ENCODE measurements at regions not wholly inside any gene's neighbourhood (a gene's known extent, or its start where the extent isn't known, plus 50 kb on each side); places are given as distances from the start of the nearest gene placed in this dataset.
A peak's percentile ranks its signal among the peaks of the same experiment; 100 is the strongest.

GRCh38 chr13:30112602-30113435 is 194.5 kb downstream of the KATNAL1 start:
- ChIA-PET POLR2A (no interaction called here), CTCF (interaction anchor here (0.6 to 6.1 kb wide), 34 partner anchors 8 to 605 kb away, joined by 3 to 103 read pairs (median 4); partner anchors contain the start of gene UBL3)
- peak; percentile 99 for TF ChIP-seq CTCF (IDR thresholded peaks at IDR 0.05; ENCODE audit: insufficient read depth, low read depth, low read length)
- no peaks in the 10 kb centered on the region for H3K27me3 ChIP-seq (ENCODE audit: control insufficient read depth, insufficient read depth, low read length)
- H3K4me3 ChIP-seq (ENCODE audit: low read depth, low read length): no peak overlapping the region
- DNase-seq (ENCODE audit: low read depth): peak; percentile 84
- no peaks in the 10 kb centered on the region; the same call in 1 of the 2 replicates for H3K36me3 ChIP-seq (ENCODE audit: control insufficient read depth, insufficient read depth, low read length)

GRCh38 chr13:30111810-30112209 is 195.5 kb downstream of the KATNAL1 start:
- Histone ChIP-seq H3K4me3 (ENCODE audit: low read depth, low read length) (no peak overlapping the region), H3K27me3 (ENCODE audit: control insufficient read depth, insufficient read depth, low read length) (no peaks in the 10 kb centered on the region), H3K36me3 (ENCODE audit: control insufficient read depth, insufficient read depth, low read length) (no peaks in the 10 kb centered on the region; the same call in 1 of the 2 replicates)
- TF ChIP-seq CTCF (IDR thresholded peaks at IDR 0.05; ENCODE audit: insufficient read depth, low read depth, low read length): peak; percentile 36
- CTCF ChIA-PET: interaction anchor here (1.0 to 6.1 kb wide), 13 partner anchors 18 to 604 kb away, joined by 3 to 103 read pairs (median 7); partner anchors contain the start of gene UBL3
- POLR2A ChIA-PET: no interaction called here
- no peak for DNase-seq (ENCODE audit: low read depth)

- DNase-seq (ENCODE audit: low read depth): no peak
- no peak for TF ChIP-seq CTCF (IDR thresholded peaks at IDR 0.05; ENCODE audit: insufficient read depth, low read depth, low read length)
- no peaks in the 10 kb centered on the region for H3K27me3 ChIP-seq (ENCODE audit: control insufficient read depth, insufficient read depth, low read length)
- H3K4me3 ChIP-seq (ENCODE audit: low read depth, low read length): no peak overlapping the region
- ChIA-PET POLR2A (no interaction called here), CTCF (interaction anchor here (0.8 to 6.0 kb wide), 8 partner anchors 63 to 603 kb away, joined by 3 to 103 read pairs (median 4); no protein-coding TSS in a partner anchor)
- H3K36me3 ChIP-seq (ENCODE audit: control insufficient read depth, insufficient read depth, low read length): no peaks in the 10 kb centered on the region; the same call in 1 of the 2 replicates
These were observed 196.9 kb downstream of the KATNAL1 start for GRCh38 chr13:30110301-30111070.

GRCh38 chr13:30109471-30110135 is 197.7 kb downstream of the KATNAL1 start:
- Histone ChIP-seq H3K4me3 (ENCODE audit: low read depth, low read length) (no peak overlapping the region), H3K27me3 (ENCODE audit: control insufficient read depth, insufficient read depth, low read length) (no peaks in the 10 kb centered on the region), H3K36me3 (ENCODE audit: control insufficient read depth, insufficient read depth, low read length) (no peaks in the 10 kb centered on the region; the same call in 1 of the 2 replicates)
- no peak for DNase-seq (ENCODE audit: low read depth)
- POLR2A ChIA-PET: no interaction called here
- no peak for TF ChIP-seq CTCF (IDR thresholded peaks at IDR 0.05; ENCODE audit: insufficient read depth, low read depth, low read length)
- CTCF ChIA-PET: interaction anchor here (0.6 to 1.1 kb wide), 3 partner anchors 225 to 339 kb away, joined by 3 read pairs; no protein-coding TSS in a partner anchor

All from BJ (cell line).